ENCODE measurements at regions not wholly inside any gene's neighbourhood (a gene's known extent, or its start where the extent isn't known, plus 50 kb on each side); places are given as distances from the start of the nearest gene placed in this dataset.

GRCh38 chr9:115235221-115235620, 117.3 kb upstream of the TNC start:
- TF ChIP-seq BHLHE40 (IDR thresholded peaks at IDR 0.05; ENCODE audit: borderline replicate concordance) (no peak), SP1 (IDR thresholded peaks at IDR 0.05) (no peak)

All from HEK293T (cell line).